ENCODE measurements at regions not wholly inside any gene's neighbourhood (a gene's known extent, or its start where the extent isn't known, plus 50 kb on each side); places are given as distances from the start of the nearest gene placed in this dataset.

DNA sequence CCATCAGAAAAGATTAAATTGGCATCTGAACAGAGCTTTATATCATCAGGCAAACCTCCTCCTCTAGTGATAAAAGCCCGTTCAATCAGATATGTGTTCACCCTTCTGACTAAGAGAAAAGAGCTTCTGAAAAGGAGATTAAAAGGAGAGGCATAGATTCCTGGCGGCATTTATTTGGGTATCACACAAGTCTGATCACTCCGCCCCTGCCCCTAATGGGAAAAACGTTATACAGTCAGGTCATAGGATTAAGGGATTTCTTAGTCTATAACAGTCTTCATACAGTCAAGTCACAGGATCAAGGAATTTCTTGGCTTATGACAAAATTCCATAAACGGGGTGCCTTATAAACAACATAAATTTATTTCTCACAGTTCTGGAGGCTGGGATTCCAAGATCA is 295.4 kb upstream of the SATB1 start:
- ChIA-PET CTCF (ENCODE audit: low intra/inter-chr PET ratio) (no interaction called here), POLR2A (no interaction called here)
- intact Hi-C loops (cut with micrococcal nuclease) (no loop called here), in situ Hi-C loops (cut with MboI) (no loop called here)
- no peaks in the 10 kb centered on the region for H3K27me3 ChIP-seq (ENCODE audit: control insufficient read depth in 2 of 2, insufficient read depth in 2 of 2, low read length in 2 of 2)
- no peaks in the 10 kb centered on the region for H3K9me1 ChIP-seq (ENCODE audit: control insufficient read depth, insufficient read depth, low read length)
- no peaks in the 10 kb centered on the region for H3K9me3 ChIP-seq (replicated peaks; ENCODE audit: control insufficient read depth, insufficient read depth, low read depth, low read length)
- WGBS (ENCODE audit: insufficient coverage, low coverage, missing lambda C conversion rate): 1% methylated on average over 5 of the region's 5 CpGs
- no peak for TF ChIP-seq ZNF175 (CRISPR knock-in tag; IDR thresholded peaks at IDR 0.05; ENCODE audit: low read depth)
- TF ChIP-seq BRD4 (IDR thresholded peaks at IDR 0.05): no peak
- no peak for TF ChIP-seq CCAR2 (IDR thresholded peaks at IDR 0.05; ENCODE audit: low read depth, low read length)
- TF ChIP-seq MEIS2 (IDR thresholded peaks at IDR 0.05; ENCODE audit: partially characterized antibody): no peak
- TF ChIP-seq ETS2 (tag; IDR thresholded peaks at IDR 0.05; ENCODE audit: borderline replicate concordance, poor library complexity, severe bottlenecking): no peak
- TF ChIP-seq PPARD (CRISPR knock-in tag; IDR thresholded peaks at IDR 0.05): no peak
- no peak for TF ChIP-seq NCOR1 (IDR thresholded peaks at IDR 0.05)
- TF ChIP-seq KDM4B (IDR thresholded peaks at IDR 0.05; ENCODE audit: borderline replicate concordance in 2 of 2, low read depth in 1 of 2): no peak
- TF ChIP-seq, protein P1, sequence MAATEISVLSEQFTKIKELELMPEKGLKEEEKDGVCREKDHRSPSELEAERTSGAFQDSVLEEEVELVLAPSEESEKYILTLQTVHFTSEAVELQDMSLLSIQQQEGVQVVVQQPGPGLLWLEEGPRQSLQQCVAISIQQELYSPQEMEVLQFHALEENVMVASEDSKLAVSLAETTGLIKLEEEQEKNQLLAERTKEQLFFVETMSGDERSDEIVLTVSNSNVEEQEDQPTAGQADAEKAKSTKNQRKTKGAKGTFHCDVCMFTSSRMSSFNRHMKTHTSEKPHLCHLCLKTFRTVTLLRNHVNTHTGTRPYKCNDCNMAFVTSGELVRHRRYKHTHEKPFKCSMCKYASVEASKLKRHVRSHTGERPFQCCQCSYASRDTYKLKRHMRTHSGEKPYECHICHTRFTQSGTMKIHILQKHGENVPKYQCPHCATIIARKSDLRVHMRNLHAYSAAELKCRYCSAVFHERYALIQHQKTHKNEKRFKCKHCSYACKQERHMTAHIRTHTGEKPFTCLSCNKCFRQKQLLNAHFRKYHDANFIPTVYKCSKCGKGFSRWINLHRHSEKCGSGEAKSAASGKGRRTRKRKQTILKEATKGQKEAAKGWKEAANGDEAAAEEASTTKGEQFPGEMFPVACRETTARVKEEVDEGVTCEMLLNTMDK (IDR thresholded peaks at IDR 0.05; ENCODE audit: borderline replicate concordance, insufficient read depth, low read depth, low read length, poor library complexity, severe bottlenecking): no peak
- no peak for TF ChIP-seq SIRT6 (IDR thresholded peaks at IDR 0.05; ENCODE audit: low read depth, low read length)
- no peak for TF ChIP-seq ZEB2 (IDR thresholded peaks at IDR 0.05)
- TF ChIP-seq, protein P2, sequence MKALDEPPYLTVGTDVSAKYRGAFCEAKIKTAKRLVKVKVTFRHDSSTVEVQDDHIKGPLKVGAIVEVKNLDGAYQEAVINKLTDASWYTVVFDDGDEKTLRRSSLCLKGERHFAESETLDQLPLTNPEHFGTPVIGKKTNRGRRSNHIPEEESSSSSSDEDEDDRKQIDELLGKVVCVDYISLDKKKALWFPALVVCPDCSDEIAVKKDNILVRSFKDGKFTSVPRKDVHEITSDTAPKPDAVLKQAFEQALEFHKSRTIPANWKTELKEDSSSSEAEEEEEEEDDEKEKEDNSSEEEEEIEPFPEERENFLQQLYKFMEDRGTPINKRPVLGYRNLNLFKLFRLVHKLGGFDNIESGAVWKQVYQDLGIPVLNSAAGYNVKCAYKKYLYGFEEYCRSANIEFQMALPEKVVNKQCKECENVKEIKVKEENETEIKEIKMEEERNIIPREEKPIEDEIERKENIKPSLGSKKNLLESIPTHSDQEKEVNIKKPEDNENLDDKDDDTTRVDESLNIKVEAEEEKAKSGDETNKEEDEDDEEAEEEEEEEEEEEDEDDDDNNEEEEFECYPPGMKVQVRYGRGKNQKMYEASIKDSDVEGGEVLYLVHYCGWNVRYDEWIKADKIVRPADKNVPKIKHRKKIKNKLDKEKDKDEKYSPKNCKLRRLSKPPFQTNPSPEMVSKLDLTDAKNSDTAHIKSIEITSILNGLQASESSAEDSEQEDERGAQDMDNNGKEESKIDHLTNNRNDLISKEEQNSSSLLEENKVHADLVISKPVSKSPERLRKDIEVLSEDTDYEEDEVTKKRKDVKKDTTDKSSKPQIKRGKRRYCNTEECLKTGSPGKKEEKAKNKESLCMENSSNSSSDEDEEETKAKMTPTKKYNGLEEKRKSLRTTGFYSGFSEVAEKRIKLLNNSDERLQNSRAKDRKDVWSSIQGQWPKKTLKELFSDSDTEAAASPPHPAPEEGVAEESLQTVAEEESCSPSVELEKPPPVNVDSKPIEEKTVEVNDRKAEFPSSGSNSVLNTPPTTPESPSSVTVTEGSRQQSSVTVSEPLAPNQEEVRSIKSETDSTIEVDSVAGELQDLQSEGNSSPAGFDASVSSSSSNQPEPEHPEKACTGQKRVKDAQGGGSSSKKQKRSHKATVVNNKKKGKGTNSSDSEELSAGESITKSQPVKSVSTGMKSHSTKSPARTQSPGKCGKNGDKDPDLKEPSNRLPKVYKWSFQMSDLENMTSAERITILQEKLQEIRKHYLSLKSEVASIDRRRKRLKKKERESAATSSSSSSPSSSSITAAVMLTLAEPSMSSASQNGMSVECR (CRISPR knock-in tag; IDR thresholded peaks at IDR 0.05): no peak
- TF ChIP-seq, protein P3, sequence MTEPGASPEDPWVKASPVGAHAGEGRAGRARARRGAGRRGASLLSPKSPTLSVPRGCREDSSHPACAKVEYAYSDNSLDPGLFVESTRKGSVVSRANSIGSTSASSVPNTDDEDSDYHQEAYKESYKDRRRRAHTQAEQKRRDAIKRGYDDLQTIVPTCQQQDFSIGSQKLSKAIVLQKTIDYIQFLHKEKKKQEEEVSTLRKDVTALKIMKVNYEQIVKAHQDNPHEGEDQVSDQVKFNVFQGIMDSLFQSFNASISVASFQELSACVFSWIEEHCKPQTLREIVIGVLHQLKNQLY (CRISPR knock-in tag; conservative IDR thresholded peaks at IDR 0.05): no peak
- H3K79me2 ChIP-seq (ENCODE audit: control insufficient read depth, insufficient read depth, low read length): no peaks in the 10 kb centered on the region
- H2AFZ ChIP-seq (ENCODE audit: low read depth, low read length): no peak overlapping the region
- no peaks in the 10 kb centered on the region for H4K20me1 ChIP-seq (replicated peaks; ENCODE audit: control insufficient read depth, insufficient read depth, low read length)
- H3K4me3 ChIP-seq: no peak overlapping the region
- DNase-seq (ENCODE audit: extremely low read depth in 1 of 4, low spot score in 3 of 4): no peak
- no peaks in the 10 kb centered on the region for H3K4me1 ChIP-seq (replicated peaks in 1 of 2; ENCODE audit: control insufficient read depth in 2 of 2, insufficient read depth in 2 of 2, low read length in 2 of 2)
- no peaks in the 10 kb centered on the region for H3K36me3 ChIP-seq (ENCODE audit: control insufficient read depth, insufficient read depth, low read length)
- H3K9ac ChIP-seq (ENCODE audit: insufficient read depth in 1 of 2, low read depth in 2 of 2, low read length in 2 of 2): no peak overlapping the region
- no TSS peak for BruUV-seq (replicated peaks)
- no peak for ATAC-seq
- FAIRE-seq: no peak
- H3K27ac ChIP-seq (ENCODE audit: extremely low read depth, low read depth, low read length): no peak overlapping the region
- no peak overlapping the region for H3K4me2 ChIP-seq (ENCODE audit: insufficient read depth, low read length)

Measured in K562 (cell line).